Uterus (tissue), 2 donors: ENCODE measurements at regions not wholly inside any gene's neighbourhood (a gene's known extent, or its start where the extent isn't known, plus 50 kb on each side); places are given as distances from the start of the nearest gene placed in this dataset.

Source experiments
- POLR2A ChIP-seq, 2 donors: fragments of 450-650 bp; IDR thresholded peaks; one replicate each; pipeline ENCODE4 v1.6.1; 2016; ENCODE audit warnings: antibody characterized with exemption in 2 of 2, mild to moderate bottlenecking in 1 of 2, moderate library complexity in 1 of 2
- TF ChIP-seq, protein P1 (sequence below), 4 experiments: fragments of 200-600 bp in 2 of 4; fragments of 450-650 bp in 2 of 4; sonication (generic) in 2 of 4; IDR thresholded peaks; one replicate each; pipeline ENCODE4 v1.5.1; 2016 to 2019; ENCODE audit warnings: antibody characterized with exemption in 4 of 4, mild to moderate bottlenecking in 2 of 4, moderate library complexity in 1 of 4

GRCh38 chr6:155807243-155807642 lies 351.6 kb upstream of the NOX3 start:
- TF ChIP-seq, protein P1, sequence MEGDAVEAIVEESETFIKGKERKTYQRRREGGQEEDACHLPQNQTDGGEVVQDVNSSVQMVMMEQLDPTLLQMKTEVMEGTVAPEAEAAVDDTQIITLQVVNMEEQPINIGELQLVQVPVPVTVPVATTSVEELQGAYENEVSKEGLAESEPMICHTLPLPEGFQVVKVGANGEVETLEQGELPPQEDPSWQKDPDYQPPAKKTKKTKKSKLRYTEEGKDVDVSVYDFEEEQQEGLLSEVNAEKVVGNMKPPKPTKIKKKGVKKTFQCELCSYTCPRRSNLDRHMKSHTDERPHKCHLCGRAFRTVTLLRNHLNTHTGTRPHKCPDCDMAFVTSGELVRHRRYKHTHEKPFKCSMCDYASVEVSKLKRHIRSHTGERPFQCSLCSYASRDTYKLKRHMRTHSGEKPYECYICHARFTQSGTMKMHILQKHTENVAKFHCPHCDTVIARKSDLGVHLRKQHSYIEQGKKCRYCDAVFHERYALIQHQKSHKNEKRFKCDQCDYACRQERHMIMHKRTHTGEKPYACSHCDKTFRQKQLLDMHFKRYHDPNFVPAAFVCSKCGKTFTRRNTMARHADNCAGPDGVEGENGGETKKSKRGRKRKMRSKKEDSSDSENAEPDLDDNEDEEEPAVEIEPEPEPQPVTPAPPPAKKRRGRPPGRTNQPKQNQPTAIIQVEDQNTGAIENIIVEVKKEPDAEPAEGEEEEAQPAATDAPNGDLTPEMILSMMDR (IDR thresholded peaks at IDR 0.05), result no peak
- no peak for TF ChIP-seq POLR2A (IDR thresholded peaks at IDR 0.05)
